GM12878 (cell line): ENCODE measurements at regions not wholly inside any gene's neighbourhood (a gene's known extent, or its start where the extent isn't known, plus 50 kb on each side); places are given as distances from the start of the nearest gene placed in this dataset.

Source experiments
- ATAC-seq: fragments of 200-7000 bp; cut with Tn5 transposase; 3 replicates; pipeline ENCODE4 v1.9.1; 2020; ENCODE audit warnings: mild to moderate bottlenecking, moderate library complexity
- BruUV-seq: library from RNA; stranded (reverse); fragments of 400-500 nt; replicated peaks from 2 replicates; lab custom pipeline; 2021; lab: Mats Ljungman, UMichigan
- CTCF ChIA-PET: fragments of 300-600 bp; sonication (Branson Sonifier 250); formaldehyde crosslinking; extraction: SDS; loops from one replicate; lab custom pipeline; 2021; ENCODE audit warnings: inconsistent platforms; lab: Yijun Ruan, JAX
- POLR2A ChIA-PET: fragments of 350-600 bp; formaldehyde crosslinking; extraction: SDS; loops from one replicate; lab custom pipeline; 2021; ENCODE audit warnings: inconsistent platforms; lab: Charles Lee
- RAD21 ChIA-PET: fragments of 300-600 bp; sonication (Branson Sonifier 250); formaldehyde crosslinking; loops from one replicate; lab custom pipeline; 2023; ENCODE audit warnings: antibody characterized with exemption; ENCODE audit not compliant: unreplicated experiment; lab: Charles Lee
- SMC1A ChIA-PET: fragments of 300-600 bp; sonication (Branson Sonifier 250); formaldehyde crosslinking; loops from one replicate; lab custom pipeline; 2023; ENCODE audit not compliant: unreplicated experiment, uncharacterized antibody; lab: Charles Lee
- DNase-seq: peaks from one replicate; pipeline ENCODE4 v3.0.0-alpha.2; 2011; ENCODE audit warnings: low read depth, low spot score
- FAIRE-seq: peaks from 3 replicates; lab custom pipeline; 2011; peaks lifted over from hg19 to GRCh38; lab: Jason Lieb, UNC
- H2AFZ ChIP-seq: 2 replicates; pipeline ENCODE4 v1.6.0; 2011; ENCODE audit warnings: low read depth, low read length, control low read depth; ENCODE audit not compliant: control insufficient read depth
- H3K27ac ChIP-seq: 2 replicates; pipeline ENCODE4 v1.5.1; 2011; ENCODE audit warnings: control low read depth; ENCODE audit not compliant: control insufficient read depth, insufficient read depth
- H3K27me3 ChIP-seq, 2 experiments: replicated peaks in 1 of 2; 2 replicates each; pipeline versions ENCODE4 v1.6.0 to v1.6.1; 2011; ENCODE audit warnings: low read length in 1 of 2; ENCODE audit not compliant: control insufficient read depth in 2 of 2, insufficient read depth in 2 of 2
- H3K36me3 ChIP-seq, 2 experiments: 2 replicates each; pipeline ENCODE4 v1.5.1; 2011; ENCODE audit warnings: low read length in 1 of 2; ENCODE audit not compliant: control insufficient read depth in 2 of 2, insufficient read depth in 2 of 2
- H3K4me1 ChIP-seq: 2 replicates; pipeline ENCODE4 v1.6.1; 2011; ENCODE audit warnings: mild to moderate bottlenecking, low read length, moderate library complexity, mixed read lengths; ENCODE audit not compliant: control insufficient read depth, insufficient read depth
- H3K4me2 ChIP-seq: 2 replicates; pipeline ENCODE4 v1.6.0; 2011; ENCODE audit warnings: control low read depth; ENCODE audit not compliant: control insufficient read depth, insufficient read depth
- H3K4me3 ChIP-seq: fragments of 200-600 bp; sonication (generic); 2 replicates; pipeline ENCODE4 v1.5.1; 2016
- H3K79me2 ChIP-seq: 2 replicates; pipeline ENCODE4 v1.6.0; 2011; ENCODE audit warnings: low read length; ENCODE audit not compliant: control insufficient read depth, insufficient read depth
- H3K9ac ChIP-seq: 2 replicates; pipeline ENCODE4 v1.8.0; 2011; ENCODE audit warnings: low read length, control low read depth, mixed read lengths; ENCODE audit not compliant: control insufficient read depth, insufficient read depth
- H3K9me3 ChIP-seq: replicated peaks from 3 replicates; pipeline ENCODE4 v1.5.1; 2011; ENCODE audit warnings: mild to moderate bottlenecking, low read length; ENCODE audit not compliant: control insufficient read depth, insufficient read depth
- H4K20me1 ChIP-seq: 2 replicates; pipeline ENCODE4 v1.6.0; 2011; ENCODE audit not compliant: control insufficient read depth, insufficient read depth
- BHLHE40 ChIP-seq, 2 experiments: fragments of 450-650 bp in 1 of 2; IDR thresholded peaks; 2 replicates each; pipeline ENCODE4 v1.6.1; 2011 to 2017; ENCODE audit warnings: low read depth in 2 of 2, borderline replicate concordance in 1 of 2, improper control_type of control experiment in 1 of 2, low read length in 1 of 2, mild to moderate bottlenecking in 1 of 2
- EGR1 ChIP-seq, 2 experiments: IDR thresholded peaks; 1 replicate in 1 of 2; 2 replicates in 1 of 2; pipeline ENCODE4 v1.6.1; 2011 to 2012; ENCODE audit warnings: low read depth in 2 of 2, low read length in 2 of 2, borderline replicate concordance in 1 of 2, mild to moderate bottlenecking in 1 of 2, moderate library complexity in 1 of 2
- FOS ChIP-seq: IDR thresholded peaks from 3 replicates; pipeline ENCODE4 v1.6.1; 2011; ENCODE audit warnings: borderline replicate concordance; ENCODE audit not compliant: insufficient read length; ENCODE audit errors: extremely low read depth
- FOXM1 ChIP-seq: IDR thresholded peaks from 2 replicates; pipeline ENCODE4 v1.6.1; 2012; ENCODE audit warnings: low read depth, mild to moderate bottlenecking, inconsistent platforms, low read length, moderate library complexity
- MTA3 ChIP-seq: IDR thresholded peaks from 2 replicates; pipeline ENCODE4 v1.6.1; 2012; ENCODE audit warnings: low read length, inconsistent platforms, borderline replicate concordance
- NR2C2 ChIP-seq: IDR thresholded peaks from 2 replicates; pipeline ENCODE4 v1.6.1; 2011; ENCODE audit warnings: borderline replicate concordance, low read depth; ENCODE audit not compliant: control insufficient read depth, insufficient read length
- PRDM15 ChIP-seq: fragments of 450-650 bp; formaldehyde crosslinking; IDR thresholded peaks from 2 replicates; pipeline ENCODE4 v1.4.0; 2020; ENCODE audit warnings: mild to moderate bottlenecking, moderate library complexity
- SMAD5 ChIP-seq: IDR thresholded peaks from 2 replicates; pipeline ENCODE4 v1.6.1; 2016; ENCODE audit warnings: antibody characterized with exemption, low read depth
- YY1 ChIP-seq: IDR thresholded peaks from 2 replicates; pipeline ENCODE4 v1.6.1; 2011; ENCODE audit warnings: low read depth, mild to moderate bottlenecking, low read length
- ZNF217 ChIP-seq: fragments of 450-650 bp; IDR thresholded peaks from 2 replicates; pipeline ENCODE4 v1.6.1; 2017; ENCODE audit warnings: antibody characterized with exemption, mild to moderate bottlenecking
- ZNF24 ChIP-seq: fragments of 450-650 bp; IDR thresholded peaks from 2 replicates; pipeline ENCODE4 v1.6.1; 2017; ENCODE audit warnings: antibody characterized with exemption, mild to moderate bottlenecking
- ZNF384 ChIP-seq: IDR thresholded peaks from 2 replicates; pipeline ENCODE4 v1.6.1; 2012; ENCODE audit warnings: low read depth, mild to moderate bottlenecking, low read length, improper control_type of control experiment, borderline replicate concordance
- WGBS: methylation state at CpG from one replicate; pipeline ENCODE4 v1.1.6; 2016; ENCODE audit warnings: low lambda C conversion rate; ENCODE audit not compliant: insufficient replicate concordance, insufficient coverage; ENCODE audit errors: missing lambda C conversion rate; 5-methylcytosine and 5-hydroxymethylcytosine counted together
- in situ Hi-C: fragments of 300-500 bp; cut with MboI; formaldehyde crosslinking; loops from 9 replicates; pipeline ENCODE4 v1.14.3; 2018; ENCODE audit warnings: mixed read lengths
- intact Hi-C: fragments of 100-400 bp; cut with micrococcal nuclease; formaldehyde crosslinking; loops from one replicate; pipeline ENCODE4 v1.14.2; 2022; ENCODE audit not compliant: unreplicated experiment

- Histone ChIP-seq H3K4me1 (no peaks in the 10 kb centered on the region), H2AFZ (no peak overlapping the region), H4K20me1 (no peaks in the 10 kb centered on the region), H3K27me3 (no peaks in the 10 kb centered on the region), H3K36me3 (no peaks in the 10 kb centered on the region), H3K4me3 (no peak overlapping the region), H3K27ac (no peak overlapping the region), H3K9ac (no peak overlapping the region), H3K4me2 (no peak overlapping the region), H3K79me2 (no peaks in the 10 kb centered on the region), H3K9me3 (no peaks in the 10 kb centered on the region)
- ChIA-PET CTCF (no interaction called here), POLR2A (interaction anchor here (0.7 kb wide), 2 partner anchors 108 to 200 kb away, joined by 3 read pairs; no protein-coding TSS in a partner anchor), SMC1A (interaction anchor here (0.6 to 1.7 kb wide), 4 partner anchors 11 to 53 kb away, joined by 3 to 5 read pairs (median 4); no protein-coding TSS in a partner anchor), RAD21 (interaction anchor here (1.0 kb wide), 1 partner anchor 16 kb away, joined by 3 read pairs; no protein-coding TSS in a partner anchor)
- no peak for DNase-seq
- BruUV-seq, result no TSS peak
- ATAC-seq, result peak; percentile 76
- no peak for FAIRE-seq
- TF ChIP-seq ZNF384, result peak; percentile 35; the same call in 1 of the 2 replicates
- no peak for TF ChIP-seq FOS
- TF ChIP-seq FOXM1, result no peak
- in situ Hi-C loops, result no loop called here
- intact Hi-C loops, result no loop called here
- WGBS, result 13% methylated on average over 7 of the region's 7 CpGs
Measured at GRCh38 chr11:90587896-90588295, 365.0 kb upstream of the CHORDC1 start.

GRCh38 chr11:90585491-90585890, 362.6 kb upstream of the CHORDC1 start:
- in situ Hi-C loops (no loop called here), intact Hi-C loops (no loop called here)
- ChIA-PET SMC1A (interaction anchor here (1.1 to 2.3 kb wide), 4 partner anchors 10 to 21 kb away, joined by 3 to 11 read pairs (median 7); no protein-coding TSS in a partner anchor), CTCF (interaction anchor here (2.8 kb wide), 1 partner anchor 9 kb away, joined by 14 read pairs; no protein-coding TSS in a partner anchor), RAD21 (interaction anchor here (1.4 kb wide), 2 partner anchors 14 to 34 kb away, joined by 4 to 5 read pairs; no protein-coding TSS in a partner anchor), POLR2A (no interaction called here)
- Histone ChIP-seq H3K4me1 (no peaks in the 10 kb centered on the region), H4K20me1 (no peaks in the 10 kb centered on the region), H3K27me3 (no peaks in the 10 kb centered on the region), H2AFZ (no peak overlapping the region), H3K4me2 (no peak overlapping the region), H3K36me3 (no peaks in the 10 kb centered on the region), H3K27ac (no peak overlapping the region), H3K79me2 (no peaks in the 10 kb centered on the region), H3K4me3 (no peak overlapping the region), H3K9ac (no peak overlapping the region), H3K9me3 (no peaks in the 10 kb centered on the region)
- ATAC-seq, result no peak
- 0% methylated on average over 1 of the region's 1 CpG for WGBS
- no TSS peak for BruUV-seq
- no peak for FAIRE-seq
- no peak for DNase-seq
- TF ChIP-seq PRDM15 (CRISPR knock-in tag) (no peak), SMAD5 (no peak), ZNF24 (no peak), ZNF217 (no peak), FOS (no peak), YY1 (no peak), EGR1 (IDR thresholded peaks at IDR 0.05; ENCODE audit: borderline replicate concordance in 1 of 2, low read depth in 2 of 2, low read length in 2 of 2) (no peak), NR2C2 (no peak), BHLHE40 (IDR thresholded peaks at IDR 0.05; ENCODE audit: borderline replicate concordance in 1 of 2, low read depth in 2 of 2, low read length in 1 of 2) (no peak), MTA3 (no peak)
